ENCODE measurements at regions not wholly inside any gene's neighbourhood (a gene's known extent, or its start where the extent isn't known, plus 50 kb on each side); places are given as distances from the start of the nearest gene placed in this dataset.
"Not testable (repeated sequence)": the region's sequence is repeated elsewhere in the genome, so short reads cannot be mapped to it uniquely, and the experiment has no call there.

DNA sequence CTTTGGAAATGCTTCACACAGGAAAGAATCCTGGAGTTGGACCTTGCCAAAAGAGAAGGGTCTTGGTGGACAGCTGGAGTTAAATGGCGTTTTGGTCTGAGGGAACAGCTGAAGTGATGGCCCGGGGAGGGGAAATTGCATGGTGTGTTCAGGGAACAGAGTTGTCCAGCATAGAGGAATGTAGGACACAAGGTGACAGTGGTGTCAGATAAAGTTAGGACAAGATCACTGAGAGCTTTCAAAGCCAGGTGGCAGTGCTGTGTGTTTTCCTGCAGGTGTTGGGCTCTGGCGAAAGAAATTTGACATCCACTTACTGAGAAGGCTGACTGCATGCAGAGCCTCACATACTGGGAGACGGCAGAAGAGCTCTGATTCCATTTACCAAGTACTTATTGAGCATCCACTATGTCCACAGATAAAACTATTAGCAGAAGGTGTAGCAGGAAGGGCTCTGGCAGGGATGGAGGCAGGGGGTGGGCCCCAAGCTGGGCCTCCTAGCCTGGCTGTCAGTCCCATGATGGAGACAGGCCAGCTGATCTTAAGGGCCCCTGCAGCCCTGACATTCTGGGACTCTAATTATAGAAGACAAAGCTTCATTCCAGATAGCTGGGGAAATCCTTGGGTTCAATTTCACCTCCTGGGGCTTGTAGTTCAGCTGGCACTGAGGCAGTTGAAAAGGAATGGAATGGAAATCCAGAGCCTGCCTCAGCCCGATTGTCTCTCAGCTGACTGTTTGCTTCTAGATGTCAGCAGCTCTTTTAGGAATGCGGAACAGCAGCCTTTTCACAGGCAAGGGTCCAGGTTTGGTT is 150.2 kb upstream of the MAMLD1 start:
- no peak for DNase-seq (ENCODE audit: low read depth)

- no peak for DNase-seq (ENCODE audit: low read depth)
These were observed 149.6 kb upstream of the MAMLD1 start for GRCh38 chrX:150213481-150214030.

GRCh38 chrX:150216000-150216399 is 147.1 kb upstream of the MAMLD1 start:
- DNase-seq (ENCODE audit: low read depth), result not testable (repeated sequence)

DNA sequence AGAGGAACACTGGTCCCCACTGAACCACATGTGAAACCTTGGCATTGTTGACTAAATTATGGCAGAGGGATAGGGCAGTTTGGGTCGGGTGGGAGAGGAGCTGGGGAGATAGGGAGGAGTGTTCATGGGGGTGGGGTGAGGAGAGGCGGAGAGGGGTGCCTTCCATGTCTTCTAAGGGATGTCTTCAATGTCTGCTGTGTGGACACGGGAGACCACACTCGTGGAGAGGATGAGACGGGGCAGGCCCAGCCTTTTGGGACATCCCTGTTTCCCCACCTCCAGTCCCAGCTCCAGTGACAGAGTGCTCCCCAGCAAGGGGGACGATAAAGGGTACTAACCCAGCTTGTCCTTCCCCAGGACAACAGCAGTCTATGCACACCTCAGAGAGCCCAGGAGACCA is 146.4 kb upstream of the MAMLD1 start:
- DNase-seq (ENCODE audit: low read depth), result no peak

- no peak for DNase-seq (ENCODE audit: low read depth)
These were observed 145.5 kb upstream of the MAMLD1 start for GRCh38 chrX:150217609-150218008.

- no peak for DNase-seq (ENCODE audit: low read depth)
These were observed 143.5 kb upstream of the MAMLD1 start for GRCh38 chrX:150219374-150220185.

DNA sequence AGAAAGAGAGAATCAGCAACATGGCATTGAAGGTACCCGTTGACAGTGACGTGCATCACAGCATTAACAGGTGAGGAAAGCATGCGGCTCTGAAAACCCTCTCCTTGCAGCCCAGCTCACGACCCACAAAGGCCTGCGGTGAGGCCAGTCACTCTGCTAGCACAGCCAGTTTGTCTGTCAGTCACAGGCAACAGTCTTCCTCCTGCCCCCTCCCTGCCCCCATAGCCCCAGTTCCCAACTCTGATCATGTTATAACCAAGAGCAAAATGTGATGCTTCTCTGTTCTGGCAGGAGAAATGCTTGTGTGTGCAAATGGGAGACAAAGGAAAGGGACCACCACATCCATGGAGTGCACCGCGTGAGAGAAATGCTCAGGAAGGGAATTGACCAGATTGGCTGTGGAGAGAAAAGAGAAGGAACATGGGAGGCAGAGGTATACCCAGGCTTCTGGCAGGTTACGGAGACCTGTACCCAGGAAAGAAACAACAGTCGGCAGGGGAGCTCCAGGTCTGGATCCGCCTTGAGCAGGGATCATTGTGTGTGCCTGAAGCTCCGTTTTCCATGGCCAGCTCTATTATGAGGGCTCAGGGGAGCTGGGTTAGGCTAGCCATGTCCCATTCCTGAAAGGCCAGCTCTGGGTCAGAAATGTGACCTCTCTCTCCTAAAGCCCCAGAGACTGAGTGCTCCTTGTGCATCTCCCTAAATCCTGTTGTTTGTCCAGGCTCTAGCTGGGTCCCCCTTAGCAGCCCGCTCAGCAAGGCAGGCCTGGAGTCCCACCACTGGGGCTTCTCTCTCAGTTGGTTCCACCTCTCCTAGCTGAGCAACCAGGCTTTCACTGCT is 139.7 kb upstream of the MAMLD1 start:
- DNase-seq (ENCODE audit: low read depth), result no peak

GRCh38 chrX:150224676-150225075 is 138.4 kb upstream of the MAMLD1 start:
- DNase-seq (ENCODE audit: low read depth), result no peak

- no peak for DNase-seq (ENCODE audit: low read depth)
These were observed 137.9 kb upstream of the MAMLD1 start for GRCh38 chrX:150225266-150225665.

GRCh38 chrX:150225756-150226155 is 137.4 kb upstream of the MAMLD1 start:
- no peak for DNase-seq (ENCODE audit: low read depth)

DNA sequence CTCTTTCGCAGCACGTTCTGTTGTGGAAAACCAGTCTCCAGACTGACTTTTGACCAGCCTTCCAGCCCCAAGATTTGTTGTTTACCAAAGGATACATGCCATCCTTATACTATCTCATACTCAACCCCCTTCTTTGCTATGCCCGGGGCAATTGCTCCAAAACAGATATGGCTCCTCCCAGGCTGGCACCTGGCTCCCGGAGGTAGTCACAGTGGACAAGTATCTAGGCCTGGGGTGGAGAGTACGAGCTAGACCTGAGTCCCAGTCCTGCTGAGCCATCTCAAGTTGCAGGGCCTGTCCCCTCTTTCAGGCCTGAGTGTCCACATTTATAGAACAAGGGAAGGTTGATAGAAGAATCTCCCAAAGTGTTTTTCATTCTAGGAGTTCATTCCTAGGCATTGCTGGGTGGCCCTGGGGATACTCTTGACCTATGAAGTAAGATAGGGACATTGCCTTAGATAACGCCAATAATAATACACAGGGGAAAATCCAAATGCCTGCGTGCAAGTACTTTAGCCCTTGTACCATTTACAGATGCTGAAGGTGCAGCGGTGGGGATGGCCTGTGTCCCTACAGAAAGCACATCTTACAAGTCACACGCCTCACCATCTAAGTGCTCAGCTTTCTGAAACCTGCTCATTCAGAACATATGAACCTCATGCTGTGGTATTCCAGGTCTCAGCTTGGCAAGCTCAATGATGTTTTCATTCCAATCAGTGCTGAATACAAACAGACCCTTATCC is 136.7 kb upstream of the MAMLD1 start:
- no peak for DNase-seq (ENCODE audit: low read depth)

- no peak for DNase-seq (ENCODE audit: low read depth)
These were observed 135.7 kb upstream of the MAMLD1 start for GRCh38 chrX:150227321-150227860.

GRCh38 chrX:150227873-150228410 is 135.2 kb upstream of the MAMLD1 start:
- DNase-seq (ENCODE audit: low read depth), result no peak

GRCh38 chrX:150228431-150228830 is 134.7 kb upstream of the MAMLD1 start:
- no peak for DNase-seq (ENCODE audit: low read depth)

DNA sequence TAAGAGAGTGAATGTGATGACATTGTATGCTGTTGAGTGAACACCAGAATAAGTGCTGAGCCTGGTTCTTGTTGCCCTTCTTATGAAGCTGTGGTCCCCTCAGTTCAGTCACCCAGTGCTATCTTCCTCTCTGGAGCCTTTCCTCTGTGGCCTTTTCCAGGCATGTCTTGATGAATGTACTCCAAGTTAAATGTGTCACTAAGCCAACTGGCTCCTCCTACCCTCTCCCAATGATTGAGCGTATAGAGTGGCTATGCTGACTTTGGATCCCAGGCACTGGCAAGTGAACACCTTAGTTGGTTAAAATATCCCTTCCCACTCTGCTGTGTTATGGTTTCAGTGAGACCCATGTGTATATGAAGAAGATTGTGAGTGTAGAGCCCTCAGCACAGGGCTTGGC is 134.1 kb upstream of the MAMLD1 start:
- no peak for DNase-seq (ENCODE audit: low read depth)

DNA sequence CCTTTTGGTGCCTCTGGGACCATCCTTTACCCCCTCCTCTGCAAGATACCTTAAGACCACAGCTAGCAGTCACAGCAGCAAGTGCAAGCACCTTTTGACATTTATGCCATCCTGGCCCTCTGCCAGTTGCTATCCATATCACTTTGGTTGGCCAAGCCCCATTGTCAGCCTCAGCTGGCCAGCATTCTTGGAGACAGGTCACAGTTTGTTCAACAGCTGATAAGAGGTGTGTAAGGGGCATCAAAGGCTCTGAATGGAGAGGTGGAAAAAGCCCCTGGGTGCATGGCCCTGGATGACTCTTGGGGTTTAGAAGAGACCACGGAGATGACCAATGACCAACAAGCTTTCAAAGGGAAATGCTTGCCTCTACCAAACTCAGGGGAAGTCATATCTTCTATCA is 133.6 kb upstream of the MAMLD1 start:
- DNase-seq (ENCODE audit: low read depth), result no peak

- DNase-seq (ENCODE audit: low read depth), result not testable (repeated sequence)
These were observed 132.2 kb upstream of the MAMLD1 start for GRCh38 chrX:150230952-150231351.

GRCh38 chrX:150231368-150231767 is 131.7 kb upstream of the MAMLD1 start:
- not testable (repeated sequence) for DNase-seq (ENCODE audit: low read depth)

DNA sequence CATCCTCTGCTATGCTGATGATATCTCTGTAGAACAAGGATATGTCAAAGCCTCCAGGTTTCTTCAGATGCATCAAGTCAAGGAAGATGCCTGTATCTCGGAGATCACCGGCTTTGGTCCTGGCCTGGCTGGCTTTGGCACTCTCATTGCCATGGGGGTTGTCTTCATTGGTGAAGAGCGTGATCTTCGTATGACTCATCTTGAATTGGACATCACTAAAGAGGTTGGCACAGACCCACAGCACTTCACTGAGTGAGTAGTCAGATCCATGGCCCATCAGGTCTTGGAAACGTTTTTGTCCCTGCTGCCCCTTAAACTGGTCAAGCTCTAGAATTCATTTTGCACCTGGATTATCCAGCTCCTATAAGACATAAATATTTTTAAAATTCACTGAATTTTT is 130.9 kb upstream of the MAMLD1 start:
- not testable (repeated sequence) for DNase-seq (ENCODE audit: low read depth)

- no peak for DNase-seq (ENCODE audit: low read depth)
These were observed 129.0 kb upstream of the MAMLD1 start for GRCh38 chrX:150234126-150234525.

- no peak for DNase-seq (ENCODE audit: low read depth)
These were observed 126.8 kb upstream of the MAMLD1 start for GRCh38 chrX:150236327-150236726.
